GM20000 (cell line): ENCODE measurements at regions not wholly inside any gene's neighbourhood (a gene's known extent, or its start where the extent isn't known, plus 50 kb on each side); places are given as distances from the start of the nearest gene placed in this dataset.

Source experiments
- DNase-seq: peaks from one replicate; pipeline ENCODE4 v3.0.0; 2012; ENCODE audit warnings: low spot score
- CTCF ChIP-seq: IDR thresholded peaks from 2 replicates; pipeline ENCODE4 v1.5.1; 2012; ENCODE audit warnings: mild to moderate bottlenecking, control low read depth; ENCODE audit errors: extremely low read depth, missing control alignments

- no peak for DNase-seq
These were observed 115.3 kb downstream of the LCA5 start for GRCh38 chr6:79421707-79422484.

DNA sequence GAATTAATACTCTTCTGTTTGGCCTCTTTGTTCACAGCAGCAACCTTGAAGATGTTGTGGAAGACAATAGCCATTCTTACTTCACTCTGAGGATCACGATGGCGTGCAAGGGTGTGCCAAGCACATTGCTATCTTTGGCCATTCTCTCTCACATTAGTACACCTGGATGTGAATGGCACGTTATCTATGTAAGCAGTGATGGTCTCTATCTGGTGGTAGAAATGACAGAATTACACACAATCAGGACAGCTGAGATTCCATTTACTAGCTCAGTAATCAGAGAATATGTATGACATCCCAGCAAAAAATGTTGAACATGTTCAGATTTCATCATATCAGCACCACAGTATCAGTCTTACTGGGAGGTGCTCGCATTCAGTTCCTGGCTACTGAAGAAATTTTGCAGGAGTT, 116.2 kb downstream of the LCA5 start:
- no peak for TF ChIP-seq CTCF
- no peak for DNase-seq

More at GRCh38 chr6:79421707-79422484, 115.3 kb downstream of the LCA5 start:
- TF ChIP-seq CTCF, result no peak

DNA sequence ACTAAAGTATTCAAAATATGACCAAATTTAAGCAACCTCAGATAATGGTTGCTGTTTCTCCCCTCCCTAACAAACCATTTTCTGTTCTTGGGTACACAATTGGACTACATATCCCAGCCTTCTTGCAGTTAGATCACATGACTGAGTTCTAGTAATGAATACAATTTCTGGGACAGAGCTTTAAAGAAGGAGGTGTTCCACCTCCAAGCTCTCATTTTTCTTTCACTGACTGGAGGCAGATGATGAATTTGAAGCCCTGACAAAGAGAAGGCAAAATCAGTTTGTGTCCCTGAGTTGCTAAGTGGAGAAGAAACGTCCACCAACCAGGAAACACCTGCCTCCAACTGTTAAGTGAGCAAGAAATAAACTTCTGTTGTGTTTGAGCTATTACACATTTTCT, 117.2 kb downstream of the LCA5 start:
- no peak for DNase-seq
- no peak for TF ChIP-seq CTCF

GRCh38 chr6:79416931-79417330, 120.3 kb downstream of the LCA5 start:
- no peak for DNase-seq
- no peak for TF ChIP-seq CTCF

DNA sequence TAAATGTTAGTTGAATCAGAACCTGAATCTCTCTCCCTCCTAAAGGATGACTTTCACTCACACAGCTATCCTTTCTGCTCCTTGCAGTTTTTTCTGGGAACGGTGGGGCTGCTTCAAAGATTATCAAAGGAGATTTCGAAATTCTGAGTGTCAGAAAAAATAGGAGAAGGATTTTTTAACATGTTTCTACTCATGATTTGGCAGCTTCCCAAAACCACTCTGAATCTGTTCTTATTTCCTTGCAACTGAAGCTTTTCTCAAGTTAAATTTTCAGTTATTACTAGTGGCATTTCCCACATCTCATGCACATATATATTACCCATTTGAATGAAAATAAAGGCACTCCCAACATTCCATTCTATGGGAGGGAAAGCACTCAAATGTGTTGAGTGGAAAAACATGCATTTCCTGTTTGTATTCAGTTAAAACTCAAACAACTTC, 123.6 kb downstream of the LCA5 start:
- TF ChIP-seq CTCF, result no peak
- DNase-seq, result no peak

DNA sequence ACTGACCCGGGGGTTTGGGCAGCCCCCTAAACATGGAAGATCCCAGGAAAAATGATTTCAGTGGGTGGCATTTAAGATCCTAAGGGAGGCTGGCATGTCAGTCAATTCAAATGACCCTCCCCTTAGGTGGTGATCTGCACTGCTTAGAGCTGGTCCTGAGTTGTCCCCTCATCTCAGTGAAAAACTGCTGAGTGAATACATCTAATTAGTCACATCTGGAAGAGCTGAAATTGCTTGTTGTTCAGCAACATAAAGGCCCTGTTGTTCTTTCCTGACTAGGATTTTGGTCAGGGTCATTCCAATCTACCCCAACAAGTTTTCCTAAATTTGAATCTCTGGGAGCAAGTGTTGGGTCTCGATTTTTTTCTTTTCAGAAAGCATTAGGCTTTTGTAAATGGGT, 126.4 kb downstream of the LCA5 start:
- no peak for TF ChIP-seq CTCF
- DNase-seq, result no peak

- TF ChIP-seq CTCF, result no peak
- DNase-seq, result no peak
These were observed 128.8 kb downstream of the LCA5 start for GRCh38 chr6:79408256-79408974.
